ENCODE measurements at regions not wholly inside any gene's neighbourhood (a gene's known extent, or its start where the extent isn't known, plus 50 kb on each side); places are given as distances from the start of the nearest gene placed in this dataset.

DNA sequence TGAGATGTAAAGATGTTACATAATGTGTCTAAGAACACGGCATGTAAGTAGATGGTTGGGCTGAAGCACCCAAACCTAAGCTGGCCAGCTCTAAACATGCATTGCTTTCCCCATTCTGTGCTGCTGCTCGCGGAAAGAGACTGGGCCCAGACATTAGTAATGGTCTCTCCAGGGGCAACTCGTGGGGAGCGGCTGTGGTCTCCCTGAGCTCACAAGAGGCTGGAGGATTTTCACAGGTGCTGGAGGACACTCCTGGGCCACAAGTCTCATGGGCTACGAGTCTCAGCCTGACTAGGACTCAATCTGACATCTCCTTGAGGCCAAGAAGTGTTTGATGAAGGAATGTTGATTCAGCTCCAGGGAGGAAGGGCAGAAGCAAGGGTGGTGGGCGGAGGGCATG lies 92.7 kb upstream of the PTCH1 start:
- no peak for TF ChIP-seq CTCF (IDR thresholded peaks at IDR 0.05)
- no peak for TF ChIP-seq POLR2AphosphoS5 (IDR thresholded peaks at IDR 0.05)
- TF ChIP-seq POLR2A (IDR thresholded peaks at IDR 0.05): no peak
- TF ChIP-seq EP300 (IDR thresholded peaks at IDR 0.05): no peak
